ENCODE measurements at regions not wholly inside any gene's neighbourhood (a gene's known extent, or its start where the extent isn't known, plus 50 kb on each side); places are given as distances from the start of the nearest gene placed in this dataset.

DNA sequence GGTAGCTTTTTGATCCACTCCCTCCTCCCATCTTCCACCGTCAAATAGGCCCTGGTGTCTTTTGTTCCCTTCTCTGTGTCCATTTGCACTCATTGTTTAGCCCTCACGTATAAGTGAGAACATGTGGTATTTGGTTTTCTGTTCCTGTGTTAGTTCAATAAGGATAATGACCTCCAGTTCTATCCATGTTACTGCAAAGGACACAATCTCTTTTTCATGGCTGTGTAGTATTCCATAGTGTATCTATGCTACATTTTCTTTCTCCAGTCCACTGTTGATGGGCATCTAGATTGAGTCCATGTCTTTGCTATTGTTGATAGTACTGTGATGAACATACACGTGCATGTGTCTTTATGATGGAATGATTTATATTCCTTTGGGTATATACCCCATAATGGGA lies 136.0 kb upstream of the USP29 start:
- TF ChIP-seq, protein P1, sequence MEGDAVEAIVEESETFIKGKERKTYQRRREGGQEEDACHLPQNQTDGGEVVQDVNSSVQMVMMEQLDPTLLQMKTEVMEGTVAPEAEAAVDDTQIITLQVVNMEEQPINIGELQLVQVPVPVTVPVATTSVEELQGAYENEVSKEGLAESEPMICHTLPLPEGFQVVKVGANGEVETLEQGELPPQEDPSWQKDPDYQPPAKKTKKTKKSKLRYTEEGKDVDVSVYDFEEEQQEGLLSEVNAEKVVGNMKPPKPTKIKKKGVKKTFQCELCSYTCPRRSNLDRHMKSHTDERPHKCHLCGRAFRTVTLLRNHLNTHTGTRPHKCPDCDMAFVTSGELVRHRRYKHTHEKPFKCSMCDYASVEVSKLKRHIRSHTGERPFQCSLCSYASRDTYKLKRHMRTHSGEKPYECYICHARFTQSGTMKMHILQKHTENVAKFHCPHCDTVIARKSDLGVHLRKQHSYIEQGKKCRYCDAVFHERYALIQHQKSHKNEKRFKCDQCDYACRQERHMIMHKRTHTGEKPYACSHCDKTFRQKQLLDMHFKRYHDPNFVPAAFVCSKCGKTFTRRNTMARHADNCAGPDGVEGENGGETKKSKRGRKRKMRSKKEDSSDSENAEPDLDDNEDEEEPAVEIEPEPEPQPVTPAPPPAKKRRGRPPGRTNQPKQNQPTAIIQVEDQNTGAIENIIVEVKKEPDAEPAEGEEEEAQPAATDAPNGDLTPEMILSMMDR (IDR thresholded peaks at IDR 0.05; ENCODE audit: borderline replicate concordance, control extremely low read depth, extremely low read depth, insufficient read depth, missing control alignments), result no peak
- in situ Hi-C loops (cut with MboI; ENCODE audit: low sequenced_read_pairs, unreplicated experiment), result no loop called here
- no peak for DNase-seq (ENCODE audit: low spot score)

DNA sequence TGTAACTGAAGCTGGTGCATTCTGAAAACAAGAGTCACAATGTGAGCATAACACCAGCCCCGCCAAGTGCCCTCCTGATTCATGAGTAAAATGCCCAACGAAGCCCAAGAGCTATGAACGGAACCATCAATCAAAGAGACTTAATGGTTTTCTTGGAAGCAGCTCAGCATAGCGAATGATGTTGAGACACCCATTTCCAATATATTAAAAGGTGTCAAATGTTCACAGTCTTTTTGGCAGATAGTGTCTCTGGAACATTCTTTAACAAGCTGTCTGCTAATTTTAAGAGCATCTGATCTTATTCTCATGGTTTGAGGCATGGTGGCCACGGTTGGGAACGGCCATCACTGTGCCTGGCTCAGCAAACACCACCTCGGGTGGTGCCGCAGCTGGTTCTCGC lies 133.4 kb upstream of the USP29 start:
- DNase-seq (ENCODE audit: low spot score), result no peak
- in situ Hi-C loops (cut with MboI; ENCODE audit: low sequenced_read_pairs, unreplicated experiment), result no loop called here
- TF ChIP-seq, protein P1 (IDR thresholded peaks at IDR 0.05; ENCODE audit: borderline replicate concordance, control extremely low read depth, extremely low read depth, insufficient read depth, missing control alignments), result no peak

DNA sequence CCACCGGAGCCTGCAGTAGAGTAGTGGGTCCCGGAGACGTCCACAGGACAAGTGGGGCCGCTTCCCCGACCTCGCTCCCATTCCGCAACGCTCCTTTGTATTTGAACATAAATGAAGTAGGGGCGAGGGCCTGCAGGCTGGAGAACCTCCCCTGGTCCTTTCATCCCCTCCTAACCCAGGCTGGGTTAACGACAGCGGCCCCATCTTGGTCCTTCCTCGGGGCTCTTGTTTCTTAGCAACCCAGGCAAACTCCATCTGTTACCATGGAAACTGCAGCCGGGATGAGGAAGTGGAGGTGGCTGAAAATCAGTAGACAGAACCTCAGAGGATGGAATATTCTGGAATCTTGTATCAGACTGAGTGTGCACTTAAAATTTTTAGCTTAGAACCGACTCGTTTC lies 132.6 kb upstream of the USP29 start:
- TF ChIP-seq, protein P1 (IDR thresholded peaks at IDR 0.05; ENCODE audit: borderline replicate concordance, control extremely low read depth, extremely low read depth, insufficient read depth, missing control alignments), result no peak
- in situ Hi-C loops (cut with MboI; ENCODE audit: low sequenced_read_pairs, unreplicated experiment), result no loop called here
- no peak for DNase-seq (ENCODE audit: low spot score)

DNA sequence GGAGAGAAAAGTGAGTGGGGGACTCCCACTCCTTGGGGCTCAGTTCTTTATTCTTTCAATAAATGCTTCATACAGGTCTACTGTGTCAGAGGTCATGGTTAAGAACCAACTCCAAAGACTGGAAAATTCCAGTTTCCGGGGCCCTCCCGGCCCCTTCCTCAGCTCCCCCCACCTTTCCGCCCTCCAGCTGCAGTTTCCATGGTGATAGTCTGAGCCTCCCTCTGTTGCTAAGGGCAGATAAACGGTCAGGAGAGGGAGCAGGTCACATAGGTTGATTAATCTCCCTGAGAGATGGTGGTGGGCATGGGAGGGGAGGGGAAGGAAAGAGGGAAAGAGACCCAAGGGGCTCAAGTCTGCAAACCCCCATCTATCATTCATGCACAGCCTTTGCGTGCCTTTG lies 131.5 kb upstream of the USP29 start:
- in situ Hi-C loops (cut with MboI; ENCODE audit: low sequenced_read_pairs, unreplicated experiment), result no loop called here
- DNase-seq (ENCODE audit: low spot score), result no peak
- TF ChIP-seq, protein P1 (IDR thresholded peaks at IDR 0.05; ENCODE audit: borderline replicate concordance, control extremely low read depth, extremely low read depth, insufficient read depth, missing control alignments), result no peak

DNA sequence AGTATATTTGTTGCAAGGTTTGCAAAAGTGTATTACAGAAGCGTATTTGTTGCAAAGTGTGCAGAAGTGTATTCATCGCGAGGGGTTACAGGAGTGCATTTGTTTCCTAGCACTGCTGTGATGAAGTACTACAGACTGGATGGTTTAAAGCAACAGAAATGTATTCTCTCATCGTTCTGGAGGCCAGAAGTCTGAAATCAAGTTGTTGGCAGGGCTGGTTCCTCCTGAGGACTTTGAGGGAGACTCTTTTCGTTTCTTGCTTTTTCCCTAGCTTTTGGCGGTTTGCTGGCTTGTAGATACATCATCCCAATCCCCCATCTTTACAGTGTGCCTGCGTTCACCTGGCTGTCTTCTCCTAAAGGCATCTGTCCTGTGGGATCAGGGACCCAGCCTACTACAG lies 127.9 kb upstream of the USP29 start:
- TF ChIP-seq, protein P1 (IDR thresholded peaks at IDR 0.05; ENCODE audit: borderline replicate concordance, control extremely low read depth, extremely low read depth, insufficient read depth, missing control alignments), result no peak
- DNase-seq (ENCODE audit: low spot score), result no peak
- in situ Hi-C loops (cut with MboI; ENCODE audit: low sequenced_read_pairs, unreplicated experiment), result no loop called here

DNA sequence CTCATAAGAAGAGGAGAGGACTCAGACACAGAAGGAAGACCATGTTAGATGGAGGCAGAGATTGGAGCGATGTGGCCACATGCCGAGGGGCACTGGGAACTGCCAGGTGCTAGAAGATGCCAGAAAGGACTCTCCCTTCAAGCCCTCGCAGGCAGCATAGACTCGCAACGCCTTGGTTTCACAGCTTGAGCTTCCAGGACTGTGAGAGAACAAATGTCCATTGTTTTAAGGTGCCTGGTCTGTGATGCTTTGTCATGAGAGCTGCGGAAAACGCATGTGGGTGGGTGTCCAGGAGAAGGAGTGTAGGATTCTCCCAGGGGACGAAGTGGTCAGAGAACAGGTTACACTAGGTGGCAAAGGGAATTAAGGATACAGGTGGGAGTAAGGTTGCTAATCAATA lies 125.9 kb upstream of the USP29 start:
- in situ Hi-C loops (cut with MboI; ENCODE audit: low sequenced_read_pairs, unreplicated experiment), result no loop called here
- TF ChIP-seq, protein P1 (IDR thresholded peaks at IDR 0.05; ENCODE audit: borderline replicate concordance, control extremely low read depth, extremely low read depth, insufficient read depth, missing control alignments), result no peak
- no peak for DNase-seq (ENCODE audit: low spot score)

All from GM13976 (cell line).